H9 (cell line): ENCODE measurements at regions not wholly inside any gene's neighbourhood (a gene's known extent, or its start where the extent isn't known, plus 50 kb on each side); places are given as distances from the start of the nearest gene placed in this dataset.

ENCODE experiments used
- DNase-seq: peaks from one replicate; pipeline ENCODE4 v3.0.0-alpha.2; 2017
- H2AFZ ChIP-seq: one replicate; pipeline ENCODE4 v1.6.1; 2013; ENCODE audit warnings: mild to moderate bottlenecking, low read length, control low read depth, moderate library complexity
- H2AK5ac ChIP-seq: 2 replicates; pipeline ENCODE4 v1.6.1; 2013; ENCODE audit warnings: low read length, control low read depth, mixed read lengths; ENCODE audit not compliant: insufficient read length
- H2BK120ac ChIP-seq: one replicate; pipeline ENCODE4 v1.6.1; 2013; ENCODE audit warnings: low read depth, mild to moderate bottlenecking, low read length, control low read depth, inconsistent platforms; ENCODE audit not compliant: poor library complexity, severe bottlenecking
- H2BK12ac ChIP-seq: 2 replicates; pipeline ENCODE4 v1.6.1; 2013; ENCODE audit warnings: low read length, control low read depth, mixed read lengths, low read depth; ENCODE audit not compliant: insufficient read length
- H2BK15ac ChIP-seq: 2 replicates; pipeline ENCODE4 v1.6.1; 2013; ENCODE audit warnings: low read depth, low read length, control low read depth
- H2BK20ac ChIP-seq: one replicate; pipeline ENCODE4 v1.6.1; 2013; ENCODE audit warnings: low read depth, mild to moderate bottlenecking, low read length, control low read depth, inconsistent platforms; ENCODE audit not compliant: poor library complexity, severe bottlenecking
- H2BK5ac ChIP-seq: 2 replicates; pipeline ENCODE4 v1.6.1; 2013; ENCODE audit warnings: low read length, control low read depth, mixed read lengths; ENCODE audit not compliant: insufficient read length
- H3K14ac ChIP-seq: 2 replicates; pipeline ENCODE4 v1.6.1; 2013; ENCODE audit warnings: low read length, control low read depth; ENCODE audit not compliant: insufficient read depth
- H3K18ac ChIP-seq: 2 replicates; pipeline ENCODE4 v1.6.1; 2013; ENCODE audit warnings: low read depth, mild to moderate bottlenecking, mixed read lengths, low read length, control low read depth; ENCODE audit not compliant: insufficient read length
- H3K23ac ChIP-seq: 2 replicates; pipeline ENCODE4 v1.6.1; 2013; ENCODE audit warnings: low read length, control low read depth, mixed read lengths, low read depth; ENCODE audit not compliant: insufficient read length
- H3K23me2 ChIP-seq: 2 replicates; pipeline ENCODE4 v1.6.1; 2013; ENCODE audit warnings: low read depth, mild to moderate bottlenecking, mixed read lengths, low read length, control low read depth; ENCODE audit not compliant: insufficient read length, poor library complexity, severe bottlenecking
- H3K27ac ChIP-seq: 2 replicates; pipeline ENCODE4 v1.5.1; 2013; ENCODE audit warnings: low read length, control low read depth, mixed read lengths, low read depth; ENCODE audit not compliant: insufficient read length
- H3K27me3 ChIP-seq: 2 replicates; pipeline ENCODE4 v1.6.1; 2013; ENCODE audit warnings: low read length, control low read depth, inconsistent platforms; ENCODE audit not compliant: insufficient read depth
- H3K4ac ChIP-seq: 2 replicates; pipeline ENCODE4 v1.6.1; 2013; ENCODE audit warnings: low read depth, mild to moderate bottlenecking, control low read depth, inconsistent platforms, low read length, moderate library complexity
- H3K4me1 ChIP-seq: 2 replicates; pipeline ENCODE4 v1.6.1; 2013; ENCODE audit warnings: low read length, control low read depth, inconsistent platforms; ENCODE audit not compliant: insufficient read depth
- H3K4me2 ChIP-seq: 2 replicates; pipeline ENCODE4 v1.6.1; 2013; ENCODE audit warnings: low read length, control low read depth, mixed read lengths; ENCODE audit not compliant: insufficient read length, insufficient read depth
- H3K56ac ChIP-seq: 2 replicates; pipeline ENCODE4 v1.6.1; 2013; ENCODE audit warnings: low read depth, mild to moderate bottlenecking, mixed read lengths, low read length, control low read depth; ENCODE audit not compliant: insufficient read length
- H3K79me1 ChIP-seq: 2 replicates; pipeline ENCODE4 v1.6.1; 2013; ENCODE audit warnings: low read depth, mild to moderate bottlenecking, moderate library complexity, low read length, control low read depth, inconsistent platforms; ENCODE audit not compliant: insufficient read depth, poor library complexity, severe bottlenecking
- H3K79me2 ChIP-seq: 2 replicates; pipeline ENCODE4 v1.6.1; 2013; ENCODE audit warnings: low read length, control low read depth, inconsistent platforms; ENCODE audit not compliant: insufficient read depth
- H3K9ac ChIP-seq: 2 replicates; pipeline ENCODE4 v1.6.1; 2013; ENCODE audit warnings: low read length, control low read depth, mixed read lengths; ENCODE audit not compliant: insufficient read length; ENCODE audit errors: extremely low read depth
- H3K9me3 ChIP-seq: one replicate; pipeline ENCODE4 v1.6.1; 2013; ENCODE audit warnings: low read depth, low read length, inconsistent platforms; ENCODE audit not compliant: control insufficient read depth
- H3T11ph ChIP-seq: one replicate; pipeline ENCODE4 v1.6.1; 2013; ENCODE audit warnings: mild to moderate bottlenecking, low read length, control low read depth, inconsistent platforms
- H4K20me1 ChIP-seq: one replicate; pipeline ENCODE4 v1.6.1; 2013; ENCODE audit not compliant: control insufficient read depth, insufficient read length, insufficient read depth
- H4K5ac ChIP-seq: 2 replicates; pipeline ENCODE4 v1.6.1; 2013; ENCODE audit warnings: low read depth, mild to moderate bottlenecking, mixed read lengths, low read length, control low read depth; ENCODE audit not compliant: insufficient read length
- H4K8ac ChIP-seq: replicated peaks from 2 replicates; pipeline ENCODE4 v1.6.1; 2013; ENCODE audit warnings: low read length, control low read depth, mixed read lengths, low read depth; ENCODE audit not compliant: insufficient read length
- H4K91ac ChIP-seq: 2 replicates; pipeline ENCODE4 v1.6.1; 2013; ENCODE audit warnings: low read depth, mild to moderate bottlenecking, moderate library complexity, mixed read lengths, low read length, control low read depth; ENCODE audit not compliant: insufficient read length
- H3K27ac Mint-ChIP-seq, 3 experiments: 2 replicates in 2 of 3; 3 replicates in 1 of 3; pipeline ENCODE4 v1.8.0; 2020 to 2021; ENCODE audit warnings: mixed read lengths in 3 of 3, mild to moderate bottlenecking in 1 of 3, moderate library complexity in 1 of 3
- H3K27me3 Mint-ChIP-seq: 2 replicates; pipeline ENCODE4 v1.8.0; 2021; ENCODE audit warnings: low read depth, mild to moderate bottlenecking, moderate library complexity, mixed read lengths
- H3K36me3 Mint-ChIP-seq, 3 experiments: 2 replicates in 2 of 3; 3 replicates in 1 of 3; pipeline ENCODE4 v1.8.0; 2020 to 2021; ENCODE audit warnings: low read depth in 3 of 3, mixed read lengths in 3 of 3; ENCODE audit not compliant: insufficient read depth in 1 of 3
- H3K4me1 Mint-ChIP-seq, 2 experiments: 2 replicates each; pipeline ENCODE4 v1.8.0; 2020; ENCODE audit warnings: mixed read lengths in 2 of 2
- H3K4me3 Mint-ChIP-seq, 2 experiments: 2 replicates in 1 of 2; 3 replicates in 1 of 2; pipeline ENCODE4 v1.8.0; 2020 to 2021; ENCODE audit warnings: mild to moderate bottlenecking in 2 of 2, mixed read lengths in 2 of 2, moderate library complexity in 1 of 2
- H3K9me3 Mint-ChIP-seq, 2 experiments: 2 replicates in 1 of 2; 3 replicates in 1 of 2; pipeline ENCODE4 v1.8.0; 2020; ENCODE audit warnings: mild to moderate bottlenecking in 2 of 2, mixed read lengths in 2 of 2, moderate library complexity in 1 of 2
- WGBS: extraction: QIAGEN DNeasy Blood & Tissue Kit; methylation state at CpG from one replicate; pipeline ENCODE4 v1.1.7; 2013; ENCODE audit warnings: missing lambda C conversion rate, low lambda C conversion rate, mixed read lengths; ENCODE audit not compliant: insufficient read length; ENCODE audit errors: extremely low coverage; 5-methylcytosine and 5-hydroxymethylcytosine counted together
- TF ChIP-seq, protein P1 (sequence below): fragments of 200-600 bp; sonication (generic); conservative IDR thresholded peaks from 3 replicates; pipeline ENCODE4 v1.8.0; 2021; ENCODE audit warnings: antibody characterized with exemption, mild to moderate bottlenecking

DNA sequence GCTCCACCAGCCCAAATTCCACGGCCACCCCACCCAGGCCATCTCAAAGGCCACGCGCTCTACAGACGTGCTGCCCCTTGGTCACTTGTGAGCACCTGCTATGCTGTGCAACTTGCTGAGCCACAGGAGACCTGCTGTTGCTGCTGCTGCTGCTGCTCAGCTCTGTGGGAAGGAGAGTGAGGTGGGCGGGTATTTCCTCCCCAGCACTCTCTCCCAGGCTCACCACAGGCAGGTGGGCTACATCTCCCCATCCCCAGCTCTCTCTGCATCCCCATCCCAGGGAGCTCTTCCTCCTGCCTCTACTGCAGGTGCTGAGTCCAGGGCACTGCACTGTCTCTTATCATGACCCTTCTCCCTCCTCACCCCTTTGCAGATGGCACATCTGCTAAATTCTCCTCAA lies 306.9 kb downstream of the BCL11B start:
- H3K27ac Mint-ChIP-seq: no peak overlapping the region; a peak in 2 of 7 replicates
- H2AFZ ChIP-seq: no peak overlapping the region
- no peak overlapping the region for H3T11ph ChIP-seq
- DNase-seq: peak; percentile 21
- no peaks in the 10 kb centered on the region for H3K4me1 ChIP-seq
- no peaks in the 10 kb centered on the region for H4K20me1 ChIP-seq
- H2BK5ac ChIP-seq: no peak overlapping the region
- H3K14ac ChIP-seq: no peak overlapping the region
- H3K79me1 ChIP-seq: no peaks in the 10 kb centered on the region
- peaks cover 6% of the 10 kb centered on the region for H3K27me3 Mint-ChIP-seq
- no peak overlapping the region for H3K27ac ChIP-seq
- no peak overlapping the region for H2BK120ac ChIP-seq
- H2BK15ac ChIP-seq: no peak overlapping the region
- H2AK5ac ChIP-seq: no peak overlapping the region
- H3K9me3 Mint-ChIP-seq: no peaks in the 10 kb centered on the region
- no peaks in the 10 kb centered on the region for H3K23me2 ChIP-seq
- no CpG with 5 or more reads among the region's 5 CpGs for WGBS
- no peaks in the 10 kb centered on the region for H3K9me3 ChIP-seq
- H3K4me2 ChIP-seq: no peak overlapping the region
- TF ChIP-seq, protein P1, sequence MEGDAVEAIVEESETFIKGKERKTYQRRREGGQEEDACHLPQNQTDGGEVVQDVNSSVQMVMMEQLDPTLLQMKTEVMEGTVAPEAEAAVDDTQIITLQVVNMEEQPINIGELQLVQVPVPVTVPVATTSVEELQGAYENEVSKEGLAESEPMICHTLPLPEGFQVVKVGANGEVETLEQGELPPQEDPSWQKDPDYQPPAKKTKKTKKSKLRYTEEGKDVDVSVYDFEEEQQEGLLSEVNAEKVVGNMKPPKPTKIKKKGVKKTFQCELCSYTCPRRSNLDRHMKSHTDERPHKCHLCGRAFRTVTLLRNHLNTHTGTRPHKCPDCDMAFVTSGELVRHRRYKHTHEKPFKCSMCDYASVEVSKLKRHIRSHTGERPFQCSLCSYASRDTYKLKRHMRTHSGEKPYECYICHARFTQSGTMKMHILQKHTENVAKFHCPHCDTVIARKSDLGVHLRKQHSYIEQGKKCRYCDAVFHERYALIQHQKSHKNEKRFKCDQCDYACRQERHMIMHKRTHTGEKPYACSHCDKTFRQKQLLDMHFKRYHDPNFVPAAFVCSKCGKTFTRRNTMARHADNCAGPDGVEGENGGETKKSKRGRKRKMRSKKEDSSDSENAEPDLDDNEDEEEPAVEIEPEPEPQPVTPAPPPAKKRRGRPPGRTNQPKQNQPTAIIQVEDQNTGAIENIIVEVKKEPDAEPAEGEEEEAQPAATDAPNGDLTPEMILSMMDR: no peak
- no peak overlapping the region for H3K4ac ChIP-seq
- no peak overlapping the region for H4K91ac ChIP-seq
- no peak overlapping the region for H4K8ac ChIP-seq
- no peak overlapping the region for H3K9ac ChIP-seq
- H3K4me3 Mint-ChIP-seq: no peak overlapping the region
- no peaks in the 10 kb centered on the region for H3K79me2 ChIP-seq
- no peak overlapping the region for H2BK20ac ChIP-seq
- no peak overlapping the region for H4K5ac ChIP-seq
- no peak overlapping the region for H3K23ac ChIP-seq
- no peaks in the 10 kb centered on the region for H3K27me3 ChIP-seq
- no peak overlapping the region for H3K56ac ChIP-seq
- H3K4me1 Mint-ChIP-seq: peaks cover 11 to 21% of the 10 kb centered on the region in 2 experiments
- no peaks in the 10 kb centered on the region; a peak in 1 of 7 replicates for H3K36me3 Mint-ChIP-seq
- no peak overlapping the region for H2BK12ac ChIP-seq
- H3K18ac ChIP-seq: no peak overlapping the region
